ENCODE measurements at regions not wholly inside any gene's neighbourhood (a gene's known extent, or its start where the extent isn't known, plus 50 kb on each side); places are given as distances from the start of the nearest gene placed in this dataset.
"Not testable (repeated sequence)": the region's sequence is repeated elsewhere in the genome, so short reads cannot be mapped to it uniquely, and the experiment has no call there.

- no peak for DNase-seq (ENCODE audit: low read depth in 2 of 2)
Measured at GRCh38 chr5:112472614-112473013, 53.5 kb upstream of the EPB41L4A start.

DNA sequence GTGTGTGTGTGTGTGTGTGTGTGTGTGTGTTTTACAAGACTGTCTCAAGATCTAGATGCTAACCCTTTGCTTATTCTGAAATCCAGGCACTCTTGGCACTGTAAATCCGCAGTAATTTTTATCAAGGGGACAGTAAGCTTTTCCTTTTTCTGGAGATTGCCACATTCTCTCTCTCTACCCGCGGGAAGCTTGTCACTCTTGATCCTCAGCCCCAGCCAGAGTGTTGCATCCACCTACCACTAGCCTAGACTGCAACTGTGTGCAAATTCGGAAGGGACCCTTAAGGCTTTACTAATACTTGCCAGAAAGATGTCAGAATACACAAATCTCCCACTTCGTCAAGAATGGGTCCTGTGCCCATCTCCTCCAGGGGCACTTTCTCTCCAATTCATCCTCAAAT is 54.9 kb upstream of the EPB41L4A start:
- no peak for DNase-seq (ENCODE audit: low read depth in 2 of 2)

DNA sequence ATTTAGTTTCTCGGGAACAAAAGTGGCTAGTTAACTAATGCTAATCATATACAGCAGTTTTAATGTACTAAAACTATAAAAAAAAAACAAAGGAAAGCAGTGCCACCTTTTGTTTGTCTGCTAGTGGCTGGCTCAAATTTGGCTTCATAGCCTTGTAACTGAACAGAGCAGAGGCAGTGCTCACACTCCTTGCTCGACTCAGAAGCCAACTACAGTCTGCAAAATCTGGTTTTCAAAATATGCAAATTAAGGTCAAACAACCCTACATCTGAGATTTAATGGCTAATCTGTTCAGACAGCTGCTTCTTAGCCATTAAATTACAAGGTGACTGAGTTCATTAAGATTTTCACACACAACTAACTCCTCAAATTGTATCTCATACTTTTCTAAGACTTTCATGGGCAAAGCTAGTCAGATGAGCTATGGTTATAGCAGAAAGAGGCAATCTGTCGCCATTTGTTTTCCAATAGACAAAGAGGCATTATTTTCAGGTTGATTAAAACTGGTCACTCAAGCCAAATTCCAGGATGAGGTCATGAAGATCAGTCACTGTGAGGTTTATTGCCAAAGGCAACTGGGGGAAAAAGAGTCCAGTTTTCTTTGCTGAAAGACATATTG is 56.8 kb upstream of the EPB41L4A start:
- no peak for DNase-seq (ENCODE audit: low read depth in 2 of 2)

DNA sequence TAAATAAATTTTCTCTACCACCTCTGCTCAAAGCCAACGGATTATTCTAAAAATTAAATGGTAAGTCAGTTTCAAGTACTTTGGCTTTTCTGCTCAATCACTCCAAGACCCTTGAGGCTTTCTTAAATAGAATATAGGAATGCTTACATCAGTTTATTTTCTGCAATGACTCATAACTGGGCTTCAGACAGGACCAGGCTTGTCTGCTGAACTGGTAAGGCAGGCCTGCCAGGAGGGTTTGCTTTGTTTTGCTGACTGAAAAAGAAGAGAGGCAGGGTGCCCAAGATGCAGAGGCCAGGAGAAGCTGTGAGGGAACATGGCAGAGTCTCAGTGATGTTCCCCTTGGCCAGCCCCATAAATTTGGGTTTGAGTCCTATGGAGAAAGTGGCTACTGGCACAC is 60.3 kb upstream of the EPB41L4A start:
- DNase-seq (ENCODE audit: low read depth in 2 of 2) = no peak

GRCh38 chr5:112480501-112480900 is 61.4 kb upstream of the EPB41L4A start:
- DNase-seq (ENCODE audit: low read depth in 2 of 2) = no peak

DNA sequence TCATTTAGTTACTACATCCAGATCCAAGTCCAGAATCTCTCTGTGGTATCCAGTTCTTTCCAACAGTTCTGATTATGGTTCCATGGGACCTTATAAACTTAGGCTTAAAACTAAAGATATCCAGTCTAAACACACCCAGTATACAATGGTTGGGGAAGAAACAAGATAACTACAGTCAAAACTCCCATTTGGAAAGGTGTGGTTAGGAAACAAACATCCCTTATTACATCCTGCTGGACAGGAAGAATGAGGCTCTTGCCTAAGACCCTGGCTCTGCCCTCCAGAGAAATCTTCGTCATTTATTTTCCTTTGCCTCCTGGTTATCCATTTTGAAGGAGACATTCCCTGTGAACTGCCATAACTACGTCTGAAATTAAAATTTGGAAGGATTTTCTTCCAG is 64.6 kb upstream of the EPB41L4A start:
- no peak for DNase-seq (ENCODE audit: low read depth in 2 of 2)

- DNase-seq (ENCODE audit: low read depth in 2 of 2) = no peak
Measured at GRCh38 chr5:112485934-112486355, 66.9 kb upstream of the EPB41L4A start.

DNA sequence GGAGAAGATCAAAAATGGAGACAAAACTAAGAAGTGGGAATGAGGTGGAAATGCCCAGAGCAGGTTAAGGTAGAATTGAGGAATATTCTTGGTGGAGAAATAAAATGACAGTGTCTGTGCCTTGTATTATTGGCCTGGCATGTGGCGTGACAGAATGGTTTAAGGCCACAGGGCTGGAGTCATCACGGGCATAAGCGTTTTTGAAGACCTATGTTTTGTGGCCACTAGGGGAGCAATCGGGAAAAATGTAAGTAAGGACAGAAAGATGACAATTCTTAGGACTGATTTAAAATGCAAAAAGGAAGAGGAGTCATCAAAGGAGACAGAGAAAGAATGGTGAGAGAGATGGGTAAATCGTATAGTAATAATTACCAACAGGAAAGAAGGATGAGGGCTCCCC is 72.2 kb upstream of the EPB41L4A start:
- DNase-seq (ENCODE audit: low read depth in 2 of 2) = no peak

GRCh38 chr5:112492291-112492690 is 73.2 kb upstream of the EPB41L4A start:
- DNase-seq (ENCODE audit: low read depth in 2 of 2) = no peak

DNA sequence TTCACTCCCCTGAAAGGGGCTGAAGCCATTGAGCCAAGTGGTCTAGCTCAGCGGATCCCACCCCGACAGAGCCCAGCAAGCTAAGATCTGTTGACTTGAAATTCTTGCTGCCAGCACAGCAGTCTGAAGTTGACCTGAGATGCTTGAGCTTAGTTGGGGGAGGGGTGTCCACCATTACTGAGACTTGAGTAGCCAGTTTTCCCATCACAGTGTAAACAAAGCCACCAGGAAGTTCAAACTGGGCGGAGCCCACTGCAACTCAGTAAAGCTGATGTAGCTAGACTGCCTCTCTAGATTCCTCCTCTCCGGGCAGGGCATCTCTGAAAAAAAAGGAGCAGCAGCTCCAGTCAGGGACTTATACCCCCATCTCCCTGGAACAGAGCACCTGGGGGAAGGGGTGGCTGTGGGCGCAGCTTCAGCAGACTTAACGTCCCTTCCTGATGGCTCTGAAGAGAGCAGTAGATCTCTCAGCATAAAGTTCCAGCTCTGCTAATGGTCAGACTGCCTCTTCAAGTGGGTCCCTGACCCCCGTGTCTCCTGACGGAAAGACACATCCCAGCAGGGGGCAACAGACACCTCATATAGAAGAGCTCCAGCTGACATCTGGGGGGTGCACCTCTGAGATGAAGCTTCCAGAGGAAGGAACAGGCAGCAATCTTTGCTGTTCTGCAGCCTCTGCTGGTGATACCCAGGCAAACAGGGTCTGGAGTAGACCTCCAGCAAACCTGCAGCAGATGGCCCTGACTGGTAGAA is 84.8 kb upstream of the EPB41L4A start:
- DNase-seq (ENCODE audit: low read depth in 2 of 2) = not testable (repeated sequence)

GRCh38 chr5:112509097-112509496 is 90.0 kb upstream of the EPB41L4A start:
- not testable (repeated sequence) for DNase-seq (ENCODE audit: low read depth in 2 of 2)

GRCh38 chr5:112511920-112512319 is 92.8 kb upstream of the EPB41L4A start:
- no peak for DNase-seq (ENCODE audit: low read depth in 2 of 2)

DNA sequence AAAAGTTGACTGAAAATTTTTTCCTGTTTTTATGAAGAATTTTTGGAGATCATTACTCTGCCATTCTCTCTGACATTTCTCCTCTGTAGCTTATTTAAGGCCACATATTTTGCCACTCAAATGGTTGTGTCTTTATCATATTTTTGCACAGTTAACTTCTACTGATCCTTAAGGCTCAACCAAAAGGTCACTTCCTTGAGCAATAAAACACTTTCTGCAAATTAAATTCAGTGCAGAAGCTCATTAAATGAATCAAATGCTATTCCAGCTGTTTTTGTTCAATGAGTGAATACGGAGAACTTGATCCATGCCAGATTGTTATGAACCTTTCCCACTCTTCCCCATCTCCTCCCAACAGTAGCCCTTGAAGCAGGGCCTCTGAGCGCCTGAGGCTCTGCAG is 93.8 kb upstream of the EPB41L4A start:
- DNase-seq (ENCODE audit: low read depth in 2 of 2) = no peak

GRCh38 chr5:112514111-112514510 is 95.0 kb upstream of the EPB41L4A start:
- DNase-seq (ENCODE audit: low read depth in 2 of 2) = no peak

DNA sequence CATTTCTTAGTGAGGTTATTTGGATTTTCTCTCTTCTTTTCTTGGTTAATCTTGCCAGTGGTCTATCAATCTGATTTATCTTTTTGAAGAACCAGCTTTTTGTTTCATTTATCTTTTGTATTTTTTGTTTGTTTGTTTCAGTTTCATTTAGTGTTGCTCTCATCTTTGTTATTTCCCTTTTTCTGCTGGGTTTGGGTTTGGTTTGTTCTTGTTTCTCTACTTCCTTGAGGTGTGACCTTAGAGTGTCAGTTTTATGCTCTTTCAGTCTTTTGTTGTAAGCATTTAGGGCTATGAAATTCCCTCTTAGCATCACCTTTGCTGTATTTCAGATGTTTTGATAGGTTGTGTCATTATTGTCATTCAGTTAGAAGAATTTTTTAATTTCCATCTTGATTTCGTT is 101.4 kb upstream of the EPB41L4A start:
- not testable (repeated sequence) for DNase-seq (ENCODE audit: low read depth in 2 of 2)

- DNase-seq (ENCODE audit: low read depth in 2 of 2) = not testable (repeated sequence)
Measured at GRCh38 chr5:112522891-112523673, 104.0 kb upstream of the EPB41L4A start.

DNA sequence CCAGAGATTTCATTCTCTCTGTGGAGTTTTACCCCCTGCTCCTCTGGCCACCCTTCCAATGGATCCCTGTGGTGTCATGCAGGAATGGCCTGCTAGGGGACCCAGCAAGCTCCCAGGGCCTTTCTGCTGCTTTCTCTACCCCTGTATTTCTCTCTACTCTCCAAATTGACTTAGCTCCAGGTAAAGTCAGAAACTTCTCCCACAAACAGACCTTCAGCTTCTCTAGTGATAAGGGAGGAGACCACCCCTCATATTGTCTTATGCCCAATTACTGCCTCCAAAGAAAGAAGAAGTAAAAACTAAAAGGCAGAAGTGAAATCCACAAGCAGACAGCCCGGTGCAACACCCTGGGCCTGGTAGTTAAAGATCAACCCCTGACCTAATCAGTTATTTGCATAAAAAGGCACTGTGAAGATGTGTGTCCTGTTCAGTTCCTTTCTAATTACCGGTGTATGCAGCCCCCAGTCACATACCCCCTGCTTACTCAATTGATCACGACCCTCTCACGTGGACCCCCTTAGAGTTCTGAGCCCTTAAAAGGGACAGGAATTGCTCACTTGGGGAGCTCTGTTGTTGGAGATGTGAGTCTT is 104.7 kb upstream of the EPB41L4A start:
- not testable (repeated sequence) for DNase-seq (ENCODE audit: low read depth in 2 of 2)

- no peak for DNase-seq (ENCODE audit: low read depth in 2 of 2)
Measured at GRCh38 chr5:112525217-112525616, 106.1 kb upstream of the EPB41L4A start.

DNA sequence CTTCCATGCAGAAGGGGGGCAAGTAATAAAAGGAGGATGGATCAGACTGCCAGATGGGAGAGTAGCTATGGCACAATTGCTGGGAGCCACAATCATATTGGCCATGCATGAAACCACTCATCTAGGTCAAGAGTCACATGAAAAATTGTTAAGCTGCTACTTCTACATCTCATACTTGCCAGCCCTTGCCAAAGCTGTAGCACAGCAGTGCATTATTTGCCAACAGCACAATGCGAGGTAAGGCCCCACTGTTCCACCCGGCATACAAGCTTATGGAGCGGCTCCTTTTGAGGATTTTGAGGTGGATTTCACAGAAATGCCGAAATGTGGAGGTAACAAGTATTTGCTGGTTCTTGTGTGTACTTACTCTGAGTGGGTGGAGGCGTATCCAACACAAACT is 109.9 kb upstream of the EPB41L4A start:
- DNase-seq (ENCODE audit: low read depth in 2 of 2) = no peak

DNA sequence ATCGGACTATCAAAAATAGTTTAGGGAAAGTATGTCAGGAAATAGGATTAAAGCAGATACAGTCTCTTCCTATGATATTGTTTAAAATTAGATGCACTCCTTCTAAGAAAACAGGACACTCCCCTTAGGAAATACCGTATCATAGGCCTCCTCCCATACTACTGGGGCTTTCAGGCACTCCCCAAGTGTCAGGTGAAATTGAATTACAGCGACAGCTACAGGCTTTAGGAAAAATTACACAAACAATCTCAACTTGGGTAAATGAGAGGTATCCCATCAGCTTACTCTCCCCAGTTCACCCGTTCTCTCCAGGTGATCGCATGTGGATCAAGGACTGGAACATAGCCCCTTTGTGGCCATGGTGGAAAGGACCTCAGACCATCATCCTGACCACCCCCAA is 110.4 kb upstream of the EPB41L4A start:
- no peak for DNase-seq (ENCODE audit: low read depth in 2 of 2)

DNA sequence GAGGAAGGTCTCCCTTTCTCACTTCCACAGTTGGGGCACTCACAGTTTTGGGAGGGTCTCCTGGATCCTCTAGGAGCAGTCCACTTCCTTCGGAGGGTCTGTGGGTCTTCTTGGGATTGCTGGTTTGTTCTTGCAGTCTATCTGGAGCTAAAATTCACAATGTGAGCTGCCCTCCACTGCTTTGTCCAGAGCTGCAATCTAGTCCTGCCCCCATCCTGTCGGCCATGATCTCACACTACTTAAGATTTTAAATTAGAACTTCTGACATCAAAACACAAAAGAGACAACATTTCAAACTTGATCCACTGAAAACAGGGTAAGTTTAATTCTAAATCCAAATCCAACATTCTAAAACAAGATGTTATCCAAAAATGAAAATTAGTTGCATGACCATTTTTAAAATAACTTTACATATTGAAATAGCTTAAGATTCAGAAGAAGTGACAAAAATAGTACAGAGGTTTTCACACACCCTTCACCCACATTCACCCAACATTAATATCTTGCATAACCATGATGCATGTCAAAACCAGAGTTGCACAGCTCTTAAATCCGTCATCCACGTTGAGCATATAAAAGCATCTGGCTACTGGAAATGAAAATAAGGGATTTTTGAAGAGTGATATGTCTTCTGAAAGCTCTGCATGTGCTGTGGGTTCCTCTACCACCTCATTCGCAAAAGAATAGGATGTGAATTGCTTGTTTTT is 113.7 kb upstream of the EPB41L4A start:
- no peak for DNase-seq (ENCODE audit: low read depth in 2 of 2)

- DNase-seq (ENCODE audit: low read depth in 2 of 2) = no peak
Measured at GRCh38 chr5:112533362-112533761, 114.3 kb upstream of the EPB41L4A start.

Data from activated CD4-positive, alpha-beta T cell treated with anti-CD3 and anti-CD28 coated beads for 24 hours (primary cell).